IMR-90 (cell line): ENCODE measurements at regions not wholly inside any gene's neighbourhood (a gene's known extent, or its start where the extent isn't known, plus 50 kb on each side); places are given as distances from the start of the nearest gene placed in this dataset.

Experiments
- ATAC-seq: fragments of 200-7000 bp; cut with Tn5 transposase; 2 replicates; pipeline ENCODE4 v1.9.1; 2020; ENCODE audit warnings: low read depth, mild to moderate bottlenecking, moderate library complexity
- BruUV-seq: library from RNA; stranded (reverse); fragments of 400-500 nt; replicated peaks from 2 replicates; lab custom pipeline; 2021; lab: Mats Ljungman, UMichigan
- CTCF ChIA-PET: fragments of 300-600 bp; formaldehyde crosslinking; extraction: SDS; loops from one replicate; lab custom pipeline; 2021; ENCODE audit warnings: antibody characterized with exemption; lab: Yijun Ruan, JAX
- POLR2A ChIA-PET: fragments of 300-600 bp; sonication (Branson Sonifier 250); formaldehyde crosslinking; loops from one replicate; lab custom pipeline; 2022; ENCODE audit warnings: antibody characterized with exemption; ENCODE audit not compliant: unreplicated experiment; lab: Charles Lee
- DNase-seq: peaks from one replicate; pipeline ENCODE4 v3.0.0; 2013
- H2AFZ ChIP-seq: replicated peaks from 2 replicates; pipeline ENCODE3; 2013; ENCODE audit warnings: low read length, mild to moderate bottlenecking; ENCODE audit not compliant: poor library complexity
- H2AK5ac ChIP-seq: 2 replicates; pipeline ENCODE4 v1.6.1; 2013; ENCODE audit warnings: low read depth, low read length, inconsistent platforms
- H2AK9ac ChIP-seq: replicated peaks from 2 replicates; pipeline ENCODE3; 2013; ENCODE audit warnings: mild to moderate bottlenecking, low read depth, low read length, moderate library complexity; ENCODE audit not compliant: poor library complexity
- H2BK120ac ChIP-seq: 2 replicates; pipeline ENCODE4 v1.6.1; 2013; ENCODE audit warnings: low read depth, low read length, inconsistent platforms
- H2BK15ac ChIP-seq: 3 replicates; pipeline ENCODE4 v1.6.1; 2013; ENCODE audit warnings: low read depth, low read length, inconsistent platforms
- H2BK20ac ChIP-seq: 2 replicates; pipeline ENCODE4 v1.6.1; 2013; ENCODE audit warnings: low read depth, mild to moderate bottlenecking, inconsistent platforms, low read length, moderate library complexity
- H2BK5ac ChIP-seq: 2 replicates; pipeline ENCODE4 v1.6.1; 2013; ENCODE audit warnings: mild to moderate bottlenecking, low read depth, low read length, inconsistent platforms; ENCODE audit not compliant: poor library complexity, severe bottlenecking
- H3K14ac ChIP-seq: replicated peaks from 2 replicates; pipeline ENCODE4 v1.6.1; 2013; ENCODE audit warnings: low read depth, low read length, inconsistent platforms
- H3K18ac ChIP-seq: 2 replicates; pipeline ENCODE4 v1.6.1; 2013; ENCODE audit warnings: low read depth, low read length, control low read depth
- H3K23ac ChIP-seq: 2 replicates; pipeline ENCODE4 v1.6.1; 2013; ENCODE audit warnings: low read depth, low read length, inconsistent platforms
- H3K27ac ChIP-seq: 2 replicates; pipeline ENCODE4 v1.5.1; 2013; ENCODE audit warnings: mild to moderate bottlenecking, control low read depth, low read length; ENCODE audit not compliant: insufficient read depth
- H3K27me3 ChIP-seq: 2 replicates; pipeline ENCODE4 v1.6.1; 2013; ENCODE audit warnings: low read length; ENCODE audit not compliant: control insufficient read depth, insufficient read depth
- H3K36me3 ChIP-seq: 2 replicates; pipeline ENCODE4 v1.6.1; 2013; ENCODE audit warnings: low read length, mixed read lengths; ENCODE audit not compliant: control insufficient read depth, insufficient read depth
- H3K4ac ChIP-seq: 2 replicates; pipeline ENCODE4 v1.6.1; 2013; ENCODE audit warnings: low read depth, low read length, inconsistent platforms
- H3K4me1 ChIP-seq: 2 replicates; pipeline ENCODE4 v1.6.1; 2013; ENCODE audit warnings: low read length, mixed read lengths; ENCODE audit not compliant: control insufficient read depth, insufficient read depth
- H3K4me2 ChIP-seq: 2 replicates; pipeline ENCODE4 v1.6.1; 2013; ENCODE audit warnings: low read depth, mild to moderate bottlenecking, control low read depth, low read length, moderate library complexity
- H3K4me3 ChIP-seq: 2 replicates; pipeline ENCODE4 v1.5.1; 2013; ENCODE audit warnings: low read depth, mild to moderate bottlenecking, control low read depth, low read length, moderate library complexity; ENCODE audit not compliant: insufficient read depth
- H3K56ac ChIP-seq: 2 replicates; pipeline ENCODE4 v1.6.1; 2013; ENCODE audit warnings: low read length, inconsistent platforms; ENCODE audit not compliant: insufficient read depth; ENCODE audit errors: extremely low read depth
- H3K79me1 ChIP-seq, 2 experiments: 2 replicates each; pipeline ENCODE4 v1.6.1; 2013; ENCODE audit warnings: low read length in 2 of 2, inconsistent platforms in 1 of 2, low read depth in 1 of 2
- H3K9ac ChIP-seq: 2 replicates; pipeline ENCODE4 v1.6.1; 2013; ENCODE audit warnings: low read depth, low read length, control low read depth
- H3K9me1 ChIP-seq: 2 replicates; pipeline ENCODE4 v1.6.1; 2013; ENCODE audit warnings: low read length, inconsistent platforms; ENCODE audit not compliant: insufficient read depth
- H3K9me3 ChIP-seq: 2 replicates; pipeline ENCODE4 v1.6.1; 2013; ENCODE audit warnings: low read length; ENCODE audit not compliant: control insufficient read depth, insufficient read depth
- H4K20me1 ChIP-seq: 2 replicates; pipeline ENCODE4 v1.6.1; 2013; ENCODE audit warnings: low read length, inconsistent platforms; ENCODE audit not compliant: insufficient read depth
- H4K5ac ChIP-seq: 2 replicates; pipeline ENCODE4 v1.6.1; 2013; ENCODE audit warnings: mild to moderate bottlenecking, low read depth, low read length, control low read depth
- H4K8ac ChIP-seq, 2 experiments: 2 replicates each; pipeline ENCODE4 v1.6.1; 2013; ENCODE audit warnings: low read depth in 2 of 2, low read length in 2 of 2, control low read depth in 1 of 2, inconsistent platforms in 1 of 2
- H4K91ac ChIP-seq: 2 replicates; pipeline ENCODE4 v1.6.1; 2013; ENCODE audit warnings: low read depth, low read length, inconsistent platforms; ENCODE audit not compliant: insufficient read depth
- BHLHE40 ChIP-seq: fragments of 150-350 bp; IDR thresholded peaks from 2 replicates; pipeline ENCODE4 v1.6.1; 2016; ENCODE audit warnings: mild to moderate bottlenecking, low read depth, low read length
- CHD1 ChIP-seq: IDR thresholded peaks from 2 replicates; pipeline ENCODE4 v1.6.1; 2012; ENCODE audit warnings: low read depth, low read length, improper control_type of control experiment
- RAD21 ChIP-seq: IDR thresholded peaks from 2 replicates; pipeline ENCODE4 v1.6.1; 2012; ENCODE audit warnings: low read length, improper control_type of control experiment
- dilution Hi-C: fragments of 300-500 bp; cut with HindIII; formaldehyde crosslinking; loops from one replicate; pipeline ENCODE4 v1.14.3; 2018; ENCODE audit warnings: low sequenced_read_pairs; ENCODE audit not compliant: unreplicated experiment
- in situ Hi-C: fragments of 300-500 bp; cut with MboI; formaldehyde crosslinking; loops from 3 replicates; pipeline ENCODE4 v1.14.3; 2019; ENCODE audit warnings: low sequenced_read_pairs, inconsistent platforms, mixed read lengths
- intact Hi-C: fragments of 100-400 bp; cut with micrococcal nuclease; formaldehyde crosslinking; loops from 2 replicates; pipeline ENCODE4 v1.10.0; 2022

DNA sequence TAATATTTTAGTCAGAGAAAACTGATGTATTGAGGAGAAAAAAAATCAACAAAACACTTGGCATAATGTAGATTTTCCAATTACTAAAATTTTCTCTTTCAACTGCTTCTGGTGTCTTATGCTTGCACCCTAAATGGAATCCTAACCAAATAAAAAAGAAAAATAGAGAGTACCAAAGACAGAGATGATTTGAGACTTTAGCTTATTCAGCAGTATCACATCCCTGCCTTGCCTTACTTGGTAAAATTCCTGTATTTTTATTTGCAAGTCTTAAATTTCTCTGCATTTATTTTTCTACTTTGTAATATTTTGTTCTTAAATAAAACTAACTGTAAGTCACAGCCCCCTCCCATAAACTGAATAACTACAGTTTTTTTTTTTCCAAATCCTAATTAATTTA is 950.5 kb upstream of the INTU start:
- H2BK120ac ChIP-seq: no peak overlapping the region
- no peak overlapping the region for H2AFZ ChIP-seq
- H3K14ac ChIP-seq: no peak overlapping the region
- no peaks in the 10 kb centered on the region for H3K36me3 ChIP-seq
- H3K56ac ChIP-seq: no peak overlapping the region
- DNase-seq: no peak
- no peaks in the 10 kb centered on the region for H3K27me3 ChIP-seq
- no peak overlapping the region for H3K4ac ChIP-seq
- no peak overlapping the region for H3K27ac ChIP-seq
- TF ChIP-seq BHLHE40: no peak
- TF ChIP-seq RAD21: no peak
- no peak for TF ChIP-seq CHD1
- H3K79me1 ChIP-seq: no peaks in the 10 kb centered on the region
- H2BK5ac ChIP-seq: no peak overlapping the region
- no peak overlapping the region for H2AK9ac ChIP-seq
- no peak for ATAC-seq
- H4K8ac ChIP-seq: no peak overlapping the region
- H2BK20ac ChIP-seq: no peak overlapping the region
- H3K4me3 ChIP-seq: no peak overlapping the region
- H4K91ac ChIP-seq: no peak overlapping the region
- no peak overlapping the region for H2AK5ac ChIP-seq
- in situ Hi-C loops: no loop called here
- no peak overlapping the region for H2BK15ac ChIP-seq
- H4K5ac ChIP-seq: no peak overlapping the region
- POLR2A ChIA-PET: no interaction called here
- dilution Hi-C loops: no loop called here
- H3K23ac ChIP-seq: no peak overlapping the region
- intact Hi-C loops: no loop called here
- no peaks in the 10 kb centered on the region for H4K20me1 ChIP-seq
- CTCF ChIA-PET: no interaction called here
- no peak overlapping the region for H3K4me2 ChIP-seq
- no peak overlapping the region for H3K9ac ChIP-seq
- no peaks in the 10 kb centered on the region for H3K4me1 ChIP-seq
- no TSS peak for BruUV-seq
- H3K18ac ChIP-seq: no peak overlapping the region
- H3K9me3 ChIP-seq: no peaks in the 10 kb centered on the region
- no peaks in the 10 kb centered on the region for H3K9me1 ChIP-seq
